ENCODE measurements at regions not wholly inside any gene's neighbourhood (a gene's known extent, or its start where the extent isn't known, plus 50 kb on each side); places are given as distances from the start of the nearest gene placed in this dataset.

GRCh38 chr14:96741151-96741977 is 55.8 kb upstream of the VRK1 start:
- dilution Hi-C loops (cut with MboI; ENCODE audit: extremely low pct_ligation_motif_present, low sequenced_read_pairs), result no loop called here
- Histone ChIP-seq H3K36me3 (ENCODE audit: control insufficient read depth in 2 of 2, extremely low read depth in 1 of 2, insufficient read depth in 2 of 2, low read length in 2 of 2) (no peaks in the 10 kb centered on the region), H3K4me2 (ENCODE audit: insufficient read depth, low read length) (peak overlapping the region; percentile 62), H3K4me3 (replicated peaks in 1 of 3; ENCODE audit: insufficient read depth in 1 of 3, low read depth in 1 of 3, low read length in 3 of 3) (peak overlapping the region in 1 of 3 experiments; percentile 41), H2AFZ (ENCODE audit: low read depth, low read length) (peak overlapping the region; percentile 44), H4K20me1 (replicated peaks; ENCODE audit: control insufficient read depth, extremely low read depth, insufficient read depth, low read length) (no peaks in the 10 kb centered on the region), H3K79me2 (ENCODE audit: control insufficient read depth, insufficient read depth, low read length) (no peaks in the 10 kb centered on the region), H3K9ac (replicated peaks; ENCODE audit: extremely low read depth, insufficient read depth, low read length) (no peak overlapping the region), H3K4me1 (ENCODE audit: control insufficient read depth, extremely low read depth, insufficient read depth, low read length) (no peaks in the 10 kb centered on the region), H3K9me3 (replicated peaks; ENCODE audit: control insufficient read depth, insufficient read depth, low read length) (no peaks in the 10 kb centered on the region), H3K27ac (ENCODE audit: insufficient read depth, low read depth, low read length) (no peak overlapping the region), H3K27me3 (ENCODE audit: control insufficient read depth in 2 of 2, insufficient read depth in 2 of 2, low read length in 2 of 2) (peaks cover 16 to 20% of the 10 kb centered on the region in 2 experiments), H3K9me1 (replicated peaks; ENCODE audit: control insufficient read depth, extremely low read depth, insufficient read depth, low read length) (no peaks in the 10 kb centered on the region)
- BruUV-seq (replicated peaks), result no TSS peak
- ChIA-PET POLR2A (no interaction called here), CTCF (interaction anchor here (0.5 to 4.7 kb wide), 27 partner anchors 9 to 1182 kb away, joined by 3 to 122 read pairs (median 4); no protein-coding TSS in a partner anchor)
- TF ChIP-seq MAX (IDR thresholded peaks at IDR 0.05; ENCODE audit: insufficient read depth, insufficient read length), result no peak
- peak; percentile 39 for TF ChIP-seq EZH2 (IDR thresholded peaks at IDR 0.05; ENCODE audit: borderline replicate concordance, low read depth, low read length, severe bottlenecking)
- no peak for TF ChIP-seq MYC (IDR thresholded peaks at IDR 0.05; ENCODE audit: low read depth, low read length)
- TF ChIP-seq POLR2AphosphoS5 (IDR thresholded peaks at IDR 0.05; ENCODE audit: insufficient read depth, low read depth, low read length), result no peak
- TF ChIP-seq POLR2A (IDR thresholded peaks at IDR 0.05; ENCODE audit: low read depth, low read length), result no peak
- no peak for TF ChIP-seq JUN (IDR thresholded peaks at IDR 0.05; ENCODE audit: borderline replicate concordance, insufficient read depth, insufficient read length, low read depth)
- TF ChIP-seq CTCF (IDR thresholded peaks at IDR 0.05; ENCODE audit: extremely low read depth in 1 of 2, insufficient read depth in 1 of 2, low read depth in 1 of 2, low read length in 2 of 2), result peak; percentile 67 to 85
- TF ChIP-seq FOS (IDR thresholded peaks at IDR 0.05; ENCODE audit: borderline replicate concordance, insufficient read depth, low read length), result no peak
- FAIRE-seq (peak; percentile 38), DNase-seq (ENCODE audit: low read depth, low spot score) (peak; percentile 46)
- intact Hi-C loops (cut with micrococcal nuclease), result loop anchor here (1.0 to 10.0 kb wide), 3 partner anchors 157 to 447 kb away; no protein-coding TSS in a partner anchor

Measured in endothelial cell of umbilical vein (primary cell).